ENCODE measurements at regions not wholly inside any gene's neighbourhood (a gene's known extent, or its start where the extent isn't known, plus 50 kb on each side); places are given as distances from the start of the nearest gene placed in this dataset.

- intact Hi-C loops (cut with micrococcal nuclease): no loop called here
Observed at GRCh38 chr6:126607289-126607688, 267.4 kb downstream of the CENPW start.

DNA sequence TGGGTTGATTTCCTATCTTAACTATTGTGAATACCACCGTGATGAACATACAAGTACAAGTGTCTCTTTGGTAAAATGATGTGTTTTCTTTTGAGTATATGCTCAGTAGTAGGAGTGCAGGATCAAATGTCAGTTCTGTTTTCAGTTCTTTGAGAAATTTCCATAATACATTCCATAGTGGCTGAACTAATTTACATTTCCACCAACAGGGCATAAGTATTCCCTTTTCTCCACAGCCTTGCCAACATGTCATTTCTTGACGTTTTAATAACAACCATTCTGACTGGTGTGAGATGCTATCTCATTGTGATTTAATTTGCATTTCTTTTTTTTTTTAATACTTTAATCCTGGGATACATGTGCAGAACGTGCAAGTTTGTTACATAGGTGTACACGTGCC is 268.8 kb downstream of the CENPW start:
- intact Hi-C loops (cut with micrococcal nuclease): no loop called here

DNA sequence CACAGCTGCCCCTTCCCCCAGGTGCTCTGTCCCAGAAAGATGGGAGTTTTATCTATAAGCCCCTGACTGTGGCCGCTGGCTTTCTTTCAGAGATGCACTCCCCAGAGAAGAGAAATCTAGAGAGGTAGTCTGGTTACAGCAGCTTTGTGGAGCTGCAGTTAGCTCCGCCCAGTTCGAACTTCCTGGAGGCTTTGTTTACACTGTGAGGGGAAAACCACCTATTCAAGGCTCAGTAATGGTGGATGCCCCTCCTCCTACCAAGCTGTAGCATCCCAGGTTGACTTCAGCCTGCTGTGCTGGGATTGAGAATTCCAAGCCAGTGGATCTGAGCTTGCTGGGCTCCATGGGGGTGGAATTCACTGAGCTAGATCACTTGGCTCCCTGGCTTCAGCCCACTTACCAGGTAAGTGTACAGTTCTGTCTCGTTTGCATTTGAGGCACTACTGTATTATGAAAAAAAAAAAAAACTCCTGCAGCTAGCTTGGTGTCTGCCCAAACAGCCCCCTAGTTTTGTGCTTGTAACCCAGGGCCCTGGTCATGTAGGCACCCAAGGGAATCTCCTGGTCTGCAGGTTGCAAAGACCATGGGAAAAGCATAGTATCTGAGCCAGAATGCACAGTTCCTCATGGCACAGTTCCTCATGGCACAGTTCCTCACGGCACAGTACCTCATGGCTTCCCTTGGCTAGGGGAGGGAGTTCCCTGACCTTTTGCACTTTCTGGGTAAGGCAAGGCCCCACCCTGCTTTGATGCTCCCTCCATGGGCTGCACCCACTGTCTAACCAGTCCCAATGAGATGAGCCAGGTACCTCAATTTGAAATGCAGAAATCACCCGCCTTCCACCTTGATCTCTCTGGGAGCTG is 275.0 kb downstream of the CENPW start:
- intact Hi-C loops (cut with micrococcal nuclease): no loop called here

DNA sequence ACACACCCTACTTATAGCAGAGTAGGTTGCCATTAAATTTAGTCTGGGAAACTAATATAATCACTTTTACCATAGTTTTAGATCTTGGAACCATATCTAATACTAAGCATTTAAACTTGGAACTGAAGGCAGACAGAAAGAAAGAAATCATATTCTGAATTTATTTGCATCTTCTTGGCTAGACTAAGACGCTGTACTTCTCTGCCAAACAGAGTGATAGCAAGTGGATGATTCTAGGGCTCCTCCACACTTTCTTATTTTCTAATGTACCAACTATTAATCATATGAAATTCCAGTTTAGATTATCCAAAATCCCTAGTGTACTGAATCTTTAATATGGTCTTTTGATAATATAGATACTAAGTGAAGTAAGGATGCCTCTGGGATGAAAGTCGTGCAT is 277.0 kb downstream of the CENPW start:
- intact Hi-C loops (cut with micrococcal nuclease): no loop called here

GRCh38 chr6:126618639-126619343 is 278.9 kb downstream of the CENPW start:
- intact Hi-C loops (cut with micrococcal nuclease): no loop called here

GRCh38 chr6:126620719-126621118 is 280.8 kb downstream of the CENPW start:
- intact Hi-C loops (cut with micrococcal nuclease): no loop called here

- intact Hi-C loops (cut with micrococcal nuclease): no loop called here
Observed at GRCh38 chr6:126625019-126625418, 285.1 kb downstream of the CENPW start.

- intact Hi-C loops (cut with micrococcal nuclease): no loop called here
Observed at GRCh38 chr6:126628125-126628524, 288.2 kb downstream of the CENPW start.

DNA sequence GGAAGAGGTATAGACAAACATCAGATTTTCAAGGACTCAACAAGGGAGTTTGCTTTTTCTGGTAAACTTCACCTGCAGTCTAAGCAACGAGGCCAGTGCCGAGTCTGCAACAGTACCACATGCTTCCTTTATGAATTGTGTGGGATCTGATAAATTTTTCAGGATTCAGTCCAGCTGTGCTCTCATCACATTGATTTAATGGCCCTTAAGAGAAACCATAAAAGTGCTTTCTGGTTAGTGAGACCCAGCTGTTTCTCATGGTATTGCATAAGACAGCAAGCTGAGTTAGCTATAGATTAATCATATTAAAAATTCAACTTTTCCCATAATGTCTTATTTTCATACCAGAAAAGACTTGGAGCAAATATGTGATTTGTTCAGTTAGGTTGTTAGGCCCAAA is 291.4 kb downstream of the CENPW start:
- intact Hi-C loops (cut with micrococcal nuclease): no loop called here

GRCh38 chr6:126632271-126632670 is 292.4 kb downstream of the CENPW start:
- intact Hi-C loops (cut with micrococcal nuclease): no loop called here

- intact Hi-C loops (cut with micrococcal nuclease): no loop called here
Observed at GRCh38 chr6:126633373-126633772, 293.5 kb downstream of the CENPW start.

DNA sequence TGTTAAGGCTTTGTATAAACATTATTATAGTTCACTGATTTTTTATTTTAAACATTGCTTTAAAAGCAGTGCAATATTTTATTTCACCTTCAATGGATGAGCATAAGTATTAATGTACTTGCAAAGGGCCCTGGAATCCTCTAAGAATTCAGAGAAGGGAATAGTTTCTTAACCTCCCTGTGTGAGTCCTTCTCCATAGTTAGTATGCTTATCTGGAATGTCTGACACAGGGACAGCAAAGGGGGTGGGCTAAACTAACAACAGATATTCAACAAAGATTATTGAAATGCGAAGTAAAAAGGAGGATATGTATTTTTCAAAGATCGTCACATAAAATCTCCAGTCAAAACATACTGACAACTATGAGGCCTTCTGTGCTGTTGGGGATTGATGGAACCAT is 300.4 kb downstream of the CENPW start:
- intact Hi-C loops (cut with micrococcal nuclease): no loop called here

GRCh38 chr6:126640921-126641320 is 301.0 kb downstream of the CENPW start:
- intact Hi-C loops (cut with micrococcal nuclease): no loop called here

DNA sequence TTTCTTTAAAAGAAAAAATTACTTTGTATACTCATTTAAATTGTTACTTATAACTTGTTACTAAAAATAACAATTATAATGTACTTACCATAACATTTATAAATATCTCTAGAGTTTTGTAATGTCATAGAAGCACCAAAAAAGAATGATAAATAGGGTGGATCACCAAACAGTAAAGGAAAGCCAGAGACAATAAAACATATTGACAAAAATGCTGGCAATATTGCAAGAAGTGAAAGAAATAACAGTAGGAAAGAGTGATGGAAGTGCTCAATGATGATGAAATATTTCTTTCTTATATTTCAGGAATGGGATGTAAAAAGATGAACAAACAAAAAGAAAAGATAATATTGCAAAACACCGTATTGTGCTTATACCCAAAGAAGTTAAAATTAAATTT is 301.7 kb downstream of the CENPW start:
- intact Hi-C loops (cut with micrococcal nuclease): no loop called here

GRCh38 chr6:126643352-126643751 is 303.4 kb downstream of the CENPW start:
- intact Hi-C loops (cut with micrococcal nuclease): no loop called here

DNA sequence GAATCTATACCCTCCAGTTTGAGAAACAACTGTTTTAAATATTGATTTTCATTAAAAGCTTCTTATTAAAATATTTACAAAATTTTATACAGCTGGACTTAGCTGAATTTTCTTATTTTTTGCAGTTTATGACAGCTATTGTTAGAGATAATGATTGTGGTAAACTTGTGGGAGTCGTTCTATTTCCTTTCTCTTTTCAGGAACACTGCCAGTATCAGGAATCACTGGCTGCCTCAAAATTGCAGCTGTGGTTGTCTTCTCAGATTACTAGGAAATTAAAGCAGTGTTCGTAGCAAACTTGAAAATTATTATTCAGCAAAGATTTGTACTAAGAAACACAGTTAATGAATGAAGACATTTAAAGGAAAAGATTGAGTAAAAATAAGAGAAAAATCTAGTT is 311.0 kb downstream of the CENPW start:
- intact Hi-C loops (cut with micrococcal nuclease): no loop called here

GRCh38 chr6:126657561-126658175 is 317.8 kb downstream of the CENPW start:
- intact Hi-C loops (cut with micrococcal nuclease): loop anchor here (5.0 kb wide), 1 partner anchor 660 kb away; no protein-coding TSS in a partner anchor

DNA sequence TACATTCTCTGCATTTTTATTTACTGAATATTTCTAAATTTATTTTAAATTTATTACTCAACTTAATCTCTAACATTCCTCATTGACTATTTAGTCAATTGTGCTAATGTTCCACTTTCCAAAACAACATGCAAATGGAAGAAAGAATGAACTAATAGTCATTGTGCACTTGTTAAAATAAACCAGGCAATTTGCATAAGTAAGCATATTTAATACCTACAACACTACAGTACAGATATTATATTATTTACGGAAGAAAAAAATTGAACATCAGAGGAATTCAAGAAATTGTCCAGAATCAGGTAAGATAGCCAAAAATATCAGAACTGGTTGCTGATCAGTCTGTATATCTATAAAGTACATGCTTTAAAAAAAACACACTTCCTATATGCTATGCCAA is 320.5 kb downstream of the CENPW start:
- intact Hi-C loops (cut with micrococcal nuclease): no loop called here

- intact Hi-C loops (cut with micrococcal nuclease): no loop called here
Observed at GRCh38 chr6:126661646-126662045, 321.7 kb downstream of the CENPW start.

- intact Hi-C loops (cut with micrococcal nuclease): no loop called here
Observed at GRCh38 chr6:126662966-126663365, 323.1 kb downstream of the CENPW start.

GRCh38 chr6:126664271-126664670 is 324.4 kb downstream of the CENPW start:
- intact Hi-C loops (cut with micrococcal nuclease): no loop called here

GRCh38 chr6:126665551-126665950 is 325.6 kb downstream of the CENPW start:
- intact Hi-C loops (cut with micrococcal nuclease): no loop called here

Data from T-helper 2 cell treated with Interferon-gamma antibody and Interleukin-4, amounts not matched to agents 100 ng/mL and 5 ng/mL, for 36 hours (primary cell).